ENCODE measurements at regions not wholly inside any gene's neighbourhood (a gene's known extent, or its start where the extent isn't known, plus 50 kb on each side); places are given as distances from the start of the nearest gene placed in this dataset.

GRCh38 chr12:89960011-89960507 is 251.4 kb upstream of the ATP2B1 start:
- DNase-seq (no peak), ATAC-seq (no peak)
- Histone ChIP-seq H3K36me3 (ENCODE audit: insufficient read depth in 1 of 2, low read depth in 1 of 2) (no peaks in the 10 kb centered on the region), H3K4me3 (no peak overlapping the region), H3K4me1 (no peaks in the 10 kb centered on the region), H3K27me3 (ENCODE audit: insufficient read depth in 3 of 3, low read length in 2 of 3) (no peaks in the 10 kb centered on the region), H3K27ac (no peak overlapping the region), H3K9me3 (no peaks in the 10 kb centered on the region)
- WGBS, 3 donors, result 46 to 80% (median 64%) methylated on average over 2 of the region's 2 CpGs
- intact Hi-C loops (cut with DNase I), result no loop called here
- no peak for TF ChIP-seq CTCF (IDR thresholded peaks at IDR 0.05)

- Histone ChIP-seq H3K36me3 (ENCODE audit: insufficient read depth in 1 of 2, low read depth in 1 of 2) (no peaks in the 10 kb centered on the region), H3K4me3 (no peak overlapping the region), H3K4me1 (no peaks in the 10 kb centered on the region), H3K27ac (no peak overlapping the region), H3K27me3 (ENCODE audit: insufficient read depth in 3 of 3, low read length in 2 of 3) (no peaks in the 10 kb centered on the region), H3K9me3 (no peaks in the 10 kb centered on the region)
- ATAC-seq (no peak), DNase-seq (no peak)
- TF ChIP-seq CTCF (IDR thresholded peaks at IDR 0.05), result no peak
- intact Hi-C loops (cut with DNase I), result no loop called here
- WGBS, 3 donors, result 69 to 96% (median 89%) methylated on average over 1 of the region's 1 CpG
These were observed 250.5 kb upstream of the ATP2B1 start for GRCh38 chr12:89959179-89959578.

- Histone ChIP-seq H3K27me3 (ENCODE audit: insufficient read depth in 3 of 3, low read length in 2 of 3) (no peaks in the 10 kb centered on the region), H3K4me3 (no peak overlapping the region), H3K9me3 (no peaks in the 10 kb centered on the region), H3K4me1 (no peaks in the 10 kb centered on the region), H3K27ac (no peak overlapping the region), H3K36me3 (ENCODE audit: insufficient read depth in 1 of 2, low read depth in 1 of 2) (no peaks in the 10 kb centered on the region)
- no peak for DNase-seq
- intact Hi-C loops (cut with DNase I), result no loop called here
- ATAC-seq, result no peak
- WGBS, 3 donors, result 64 to 76% (median 67%) methylated on average over 3 of the region's 3 CpGs
- no peak for TF ChIP-seq CTCF (IDR thresholded peaks at IDR 0.05)
These were observed 245.6 kb upstream of the ATP2B1 start for GRCh38 chr12:89954259-89954658.

GRCh38 chr12:89951694-89952060 is 243.0 kb upstream of the ATP2B1 start:
- Histone ChIP-seq H3K27ac (no peak overlapping the region), H3K36me3 (ENCODE audit: insufficient read depth in 1 of 2, low read depth in 1 of 2) (no peaks in the 10 kb centered on the region), H3K4me1 (peaks cover 8% of the 10 kb centered on the region), H3K27me3 (ENCODE audit: insufficient read depth in 3 of 3, low read length in 2 of 3) (no peaks in the 10 kb centered on the region), H3K9me3 (no peaks in the 10 kb centered on the region), H3K4me3 (no peak overlapping the region)
- ATAC-seq (no peak), DNase-seq (no peak)
- intact Hi-C loops (cut with DNase I), result no loop called here
- TF ChIP-seq CTCF (IDR thresholded peaks at IDR 0.05), result no peak
- 72 to 100% (median 97%) methylated on average over 2 of the region's 2 CpGs for WGBS, 3 donors

- intact Hi-C loops (cut with DNase I), result no loop called here
- H3K27me3 ChIP-seq (ENCODE audit: insufficient read depth in 3 of 3, low read length in 2 of 3), result no peaks in the 10 kb centered on the region
- no peaks in the 10 kb centered on the region for H3K36me3 ChIP-seq (ENCODE audit: insufficient read depth in 1 of 2, low read depth in 1 of 2)
- no peak for ATAC-seq
- peaks cover 8% of the 10 kb centered on the region for H3K4me1 ChIP-seq
- H3K27ac ChIP-seq, result no peak overlapping the region
- DNase-seq, result no peak
- no peak for TF ChIP-seq CTCF (IDR thresholded peaks at IDR 0.05)
- 43 to 61% (median 43%) methylated on average over 2 of the region's 2 CpGs for WGBS, 3 donors
- no peak overlapping the region for H3K4me3 ChIP-seq
- H3K9me3 ChIP-seq, result no peaks in the 10 kb centered on the region
These were observed 242.5 kb upstream of the ATP2B1 start for GRCh38 chr12:89951050-89951693.

All from psoas muscle (tissue), 7 donors.